ENCODE measurements at regions not wholly inside any gene's neighbourhood (a gene's known extent, or its start where the extent isn't known, plus 50 kb on each side); places are given as distances from the start of the nearest gene placed in this dataset.

GRCh38 chr1:106080608-106081325 lies 975.7 kb upstream of the PRMT6 start:
- Histone ChIP-seq H3K36me3 (ENCODE audit: control insufficient read depth in 2 of 2, extremely low read depth in 1 of 2, insufficient read depth in 2 of 2, low read length in 2 of 2) (no peaks in the 10 kb centered on the region), H4K20me1 (replicated peaks; ENCODE audit: control insufficient read depth, extremely low read depth, insufficient read depth, low read length) (no peaks in the 10 kb centered on the region), H3K9me1 (replicated peaks; ENCODE audit: control insufficient read depth, extremely low read depth, insufficient read depth, low read length) (no peaks in the 10 kb centered on the region), H3K79me2 (ENCODE audit: control insufficient read depth, insufficient read depth, low read length) (no peaks in the 10 kb centered on the region), H3K27me3 (ENCODE audit: control insufficient read depth in 2 of 2, insufficient read depth in 2 of 2, low read length in 2 of 2) (no peaks in the 10 kb centered on the region), H3K4me3 (replicated peaks in 1 of 3; ENCODE audit: insufficient read depth in 1 of 3, low read depth in 1 of 3, low read length in 3 of 3) (no peak overlapping the region), H3K9ac (replicated peaks; ENCODE audit: extremely low read depth, insufficient read depth, low read length) (no peak overlapping the region), H3K27ac (ENCODE audit: insufficient read depth, low read depth, low read length) (no peak overlapping the region), H2AFZ (ENCODE audit: low read depth, low read length) (no peak overlapping the region), H3K4me2 (ENCODE audit: insufficient read depth, low read length) (no peak overlapping the region), H3K9me3 (replicated peaks; ENCODE audit: control insufficient read depth, insufficient read depth, low read length) (peaks cover 5% of the 10 kb centered on the region), H3K4me1 (ENCODE audit: control insufficient read depth, extremely low read depth, insufficient read depth, low read length) (no peaks in the 10 kb centered on the region)
- dilution Hi-C loops (cut with MboI; ENCODE audit: extremely low pct_ligation_motif_present, low sequenced_read_pairs): no loop called here
- no TSS peak for BruUV-seq (replicated peaks)
- FAIRE-seq: no peak
- intact Hi-C loops (cut with micrococcal nuclease): no loop called here
- ChIA-PET CTCF (no interaction called here), POLR2A (no interaction called here)
- no peak for TF ChIP-seq GATA2 (IDR thresholded peaks at IDR 0.05; ENCODE audit: insufficient read depth, insufficient read length, low read depth, low read length)
- TF ChIP-seq EZH2 (IDR thresholded peaks at IDR 0.05; ENCODE audit: borderline replicate concordance, low read depth, low read length, severe bottlenecking): no peak
- TF ChIP-seq POLR2AphosphoS5 (IDR thresholded peaks at IDR 0.05; ENCODE audit: insufficient read depth, low read depth, low read length): no peak
- no peak for TF ChIP-seq JUN (IDR thresholded peaks at IDR 0.05; ENCODE audit: borderline replicate concordance, insufficient read depth, insufficient read length, low read depth)
- no peak for TF ChIP-seq MYC (IDR thresholded peaks at IDR 0.05; ENCODE audit: low read depth, low read length)
- no peak for TF ChIP-seq CTCF (IDR thresholded peaks at IDR 0.05; ENCODE audit: extremely low read depth in 1 of 2, insufficient read depth in 1 of 2, low read depth in 1 of 2, low read length in 2 of 2)
- no peak for TF ChIP-seq MAX (IDR thresholded peaks at IDR 0.05; ENCODE audit: insufficient read depth, insufficient read length)
- TF ChIP-seq POLR2A (IDR thresholded peaks at IDR 0.05; ENCODE audit: low read depth, low read length): no peak
- no peak for TF ChIP-seq FOS (IDR thresholded peaks at IDR 0.05; ENCODE audit: borderline replicate concordance, insufficient read depth, low read length)
- DNase-seq (ENCODE audit: low read depth, low spot score): no peak

All from endothelial cell of umbilical vein (primary cell).